ENCODE measurements at regions not wholly inside any gene's neighbourhood (a gene's known extent, or its start where the extent isn't known, plus 50 kb on each side); places are given as distances from the start of the nearest gene placed in this dataset.

- Histone ChIP-seq H3K36me3 (no peaks in the 10 kb centered on the region), H3K4me1 (peaks cover 0 to 11% (median 5%) of the 10 kb centered on the region in 4 donors), H3K4me3 (no peak overlapping the region), H3K9me3 (no peaks in the 10 kb centered on the region), H3K27me3 (peaks cover 27% of the 10 kb centered on the region), H3K27ac (no peak overlapping the region)
- in situ Hi-C loops (cut with MboI; ENCODE audit: low pct_ligation_motif_present in 1 of 4, low pct_unique_long_range_greater_than_20kb in 1 of 4, low sequenced_read_pairs in 3 of 4) (loop anchor here in 2 of 4 donors (10.0 to 25.0 kb wide), 2 partner anchors 220 to 232 kb away; no protein-coding TSS in a partner anchor), intact Hi-C loops (cut with DNase I; ENCODE audit: low total_unique reads) (no loop called here)
- no peak for DNase-seq
- WGBS, 2 donors (ENCODE audit: low coverage in 1 of 2): 69 to 92% methylated on average over 4 of the region's 4 CpGs
- TF ChIP-seq EP300 (IDR thresholded peaks at IDR 0.05; ENCODE audit: low read depth): no peak
Observed at GRCh38 chr1:181192316-181192715, 103.8 kb downstream of the IER5 start.

- no peaks in the 10 kb centered on the region for H3K4me1 ChIP-seq
- intact Hi-C loops (cut with DNase I; ENCODE audit: low total_unique reads): no loop called here
- TF ChIP-seq CTCF (IDR thresholded peaks at IDR 0.05) (no peak), POLR2A (IDR thresholded peaks at IDR 0.05) (no peak), POLR2AphosphoS5 (IDR thresholded peaks at IDR 0.05) (no peak), EP300 (IDR thresholded peaks at IDR 0.05; ENCODE audit: low read depth) (no peak)
- H3K9me3 ChIP-seq: no peaks in the 10 kb centered on the region
- no peaks in the 10 kb centered on the region for H3K27me3 ChIP-seq
- no peak for DNase-seq
- H3K36me3 ChIP-seq: no peaks in the 10 kb centered on the region
- in situ Hi-C loops (cut with MboI; ENCODE audit: low pct_ligation_motif_present in 1 of 4, low pct_unique_long_range_greater_than_20kb in 1 of 4, low sequenced_read_pairs in 3 of 4): loop anchor here in 1 of 4 donors (10.0 kb wide), 1 partner anchor 202 kb away; no protein-coding TSS in a partner anchor
- 84% methylated on average over 7 of the region's 7 CpGs; no CpG with 5 or more reads in 1 of the 2 donors for WGBS, 2 donors (ENCODE audit: low coverage in 1 of 2)
- no peak overlapping the region for H3K27ac ChIP-seq
- no peak overlapping the region for H3K4me3 ChIP-seq
Observed at GRCh38 chr1:181202986-181203555, 114.6 kb downstream of the IER5 start.

GRCh38 chr1:181204530-181204929 lies 116.0 kb downstream of the IER5 start:
- intact Hi-C loops (cut with DNase I; ENCODE audit: low total_unique reads) (no loop called here), in situ Hi-C loops (cut with MboI; ENCODE audit: low pct_ligation_motif_present in 1 of 4, low pct_unique_long_range_greater_than_20kb in 1 of 4, low sequenced_read_pairs in 3 of 4) (loop anchor here in 1 of 4 donors (10.0 kb wide), 1 partner anchor 200 kb away; no protein-coding TSS in a partner anchor)
- no peak overlapping the region for H3K4me3 ChIP-seq
- no peak for TF ChIP-seq POLR2AphosphoS5 (IDR thresholded peaks at IDR 0.05)
- TF ChIP-seq CTCF (IDR thresholded peaks at IDR 0.05): no peak
- TF ChIP-seq POLR2A (IDR thresholded peaks at IDR 0.05): no peak
- no peak for TF ChIP-seq EP300 (IDR thresholded peaks at IDR 0.05; ENCODE audit: low read depth)
- no peaks in the 10 kb centered on the region for H3K27me3 ChIP-seq
- 72% methylated on average over 4 to 6 of the region's 6 CpGs for WGBS, 2 donors (ENCODE audit: low coverage in 1 of 2)
- no peaks in the 10 kb centered on the region for H3K36me3 ChIP-seq
- no peak overlapping the region for H3K27ac ChIP-seq
- DNase-seq: no peak
- no peaks in the 10 kb centered on the region for H3K9me3 ChIP-seq
- no peaks in the 10 kb centered on the region for H3K4me1 ChIP-seq

GRCh38 chr1:181205901-181206300 lies 117.4 kb downstream of the IER5 start:
- in situ Hi-C loops (cut with MboI; ENCODE audit: low pct_ligation_motif_present in 1 of 4, low pct_unique_long_range_greater_than_20kb in 1 of 4, low sequenced_read_pairs in 3 of 4) (loop anchor here in 1 of 4 donors (10.0 kb wide), 1 partner anchor 199 kb away; no protein-coding TSS in a partner anchor), intact Hi-C loops (cut with DNase I; ENCODE audit: low total_unique reads) (no loop called here)
- Histone ChIP-seq H3K4me1 (no peaks in the 10 kb centered on the region), H3K27ac (no peak overlapping the region), H3K36me3 (no peaks in the 10 kb centered on the region), H3K4me3 (no peak overlapping the region), H3K27me3 (no peaks in the 10 kb centered on the region), H3K9me3 (no peaks in the 10 kb centered on the region)
- no peak for TF ChIP-seq POLR2A (IDR thresholded peaks at IDR 0.05)
- no peak for DNase-seq
- WGBS, 2 donors (ENCODE audit: low coverage in 1 of 2): 64 to 80% methylated on average over 4 to 10 of the region's 10 CpGs

- no peak for DNase-seq
- WGBS, 2 donors (ENCODE audit: low coverage in 1 of 2): 64% methylated on average over 8 of the region's 8 CpGs; no CpG with 5 or more reads in 1 of the 2 donors
- H3K4me1 ChIP-seq: no peaks in the 10 kb centered on the region
- no peak overlapping the region for H3K4me3 ChIP-seq
- intact Hi-C loops (cut with DNase I; ENCODE audit: low total_unique reads): no loop called here
- TF ChIP-seq CTCF (IDR thresholded peaks at IDR 0.05) (no peak), EP300 (IDR thresholded peaks at IDR 0.05; ENCODE audit: low read depth) (no peak), POLR2AphosphoS5 (IDR thresholded peaks at IDR 0.05) (no peak), POLR2A (IDR thresholded peaks at IDR 0.05) (no peak)
- H3K36me3 ChIP-seq: no peaks in the 10 kb centered on the region
- H3K27ac ChIP-seq: no peak overlapping the region
- no peaks in the 10 kb centered on the region for H3K9me3 ChIP-seq
- in situ Hi-C loops (cut with MboI; ENCODE audit: low pct_ligation_motif_present in 1 of 4, low pct_unique_long_range_greater_than_20kb in 1 of 4, low sequenced_read_pairs in 3 of 4): loop anchor here in 1 of 4 donors (10.0 kb wide), 1 partner anchor 198 kb away; no protein-coding TSS in a partner anchor
- H3K27me3 ChIP-seq: no peaks in the 10 kb centered on the region
Observed at GRCh38 chr1:181206513-181206912, 118.0 kb downstream of the IER5 start.
